SK-N-SH treated with all-trans-retinoic acid at 6 μM for 48 hours (cell line): ENCODE measurements at regions not wholly inside any gene's neighbourhood (a gene's known extent, or its start where the extent isn't known, plus 50 kb on each side); places are given as distances from the start of the nearest gene placed in this dataset.

Experiments used
- ATAC-seq: fragments of 200-7000 bp; cut with Tn5 transposase; 3 replicates; pipeline ENCODE4 v1.9.1; 2020; ENCODE audit warnings: mild to moderate bottlenecking, moderate library complexity
- ARNTL ChIP-seq: fragments of 450-650 bp; formaldehyde crosslinking; IDR thresholded peaks from 2 replicates; pipeline ENCODE4 v1.5.0; 2020; ENCODE audit warnings: low read depth, mild to moderate bottlenecking, moderate library complexity, borderline replicate concordance
- BACH2 ChIP-seq: fragments of 250-450 bp; sonication (Bioruptor Pico); IDR thresholded peaks from 2 replicates; pipeline ENCODE4 v1.9.0; 2021; ENCODE audit warnings: mild to moderate bottlenecking, borderline replicate concordance
- CREB5 ChIP-seq: fragments of 250-450 bp; sonication (Bioruptor Pico); IDR thresholded peaks from 2 replicates; pipeline ENCODE4 v1.5.1; 2020; ENCODE audit warnings: low read depth, mild to moderate bottlenecking, moderate library complexity
- CSDC2 ChIP-seq: fragments of 250-450 bp; sonication (Bioruptor Pico); IDR thresholded peaks from 2 replicates; pipeline ENCODE4 v1.5.0; 2020; ENCODE audit warnings: mild to moderate bottlenecking, moderate library complexity
- CSRNP3 ChIP-seq: fragments of 250-450 bp; sonication (Bioruptor Pico); IDR thresholded peaks from 2 replicates; pipeline ENCODE4 v1.5.1; 2021; ENCODE audit warnings: mild to moderate bottlenecking, moderate library complexity
- GLIS3 ChIP-seq: fragments of 250-450 bp; sonication (Bioruptor Pico); IDR thresholded peaks from 2 replicates; pipeline ENCODE4 v1.5.0; 2020; ENCODE audit warnings: mild to moderate bottlenecking, moderate library complexity
- ISL1 ChIP-seq: fragments of 250-450 bp; sonication (Bioruptor Pico); IDR thresholded peaks from 2 replicates; pipeline ENCODE4 v2.1.2; 2022; ENCODE audit warnings: mild to moderate bottlenecking, moderate library complexity
- OSR1 ChIP-seq: fragments of 250-450 bp; sonication (Bioruptor Pico); IDR thresholded peaks from 2 replicates; pipeline ENCODE4 v1.8.0; 2022; ENCODE audit warnings: moderate library complexity, mild to moderate bottlenecking, inconsistent platforms
- PATZ1 ChIP-seq: fragments of 250-450 bp; sonication (Bioruptor Pico); IDR thresholded peaks from 2 replicates; pipeline ENCODE4 v1.8.0; 2020; ENCODE audit warnings: mild to moderate bottlenecking, moderate library complexity, borderline replicate concordance
- POU6F1 ChIP-seq: fragments of 250-450 bp; sonication (Bioruptor Pico); IDR thresholded peaks from 2 replicates; pipeline ENCODE4 v1.8.0; 2021; ENCODE audit warnings: low read depth, mild to moderate bottlenecking, moderate library complexity, borderline replicate concordance
- PPARA ChIP-seq: fragments of 250-450 bp; sonication (Bioruptor Pico); IDR thresholded peaks from 2 replicates; pipeline ENCODE4 v1.5.0; 2020; ENCODE audit warnings: mild to moderate bottlenecking, borderline replicate concordance
- RARB ChIP-seq: fragments of 250-450 bp; sonication (Bioruptor Pico); IDR thresholded peaks from 2 replicates; pipeline ENCODE4 v1.8.0; 2021; ENCODE audit warnings: mild to moderate bottlenecking, moderate library complexity
- SNAI2 ChIP-seq: fragments of 250-450 bp; sonication (Bioruptor Pico); IDR thresholded peaks from 2 replicates; pipeline ENCODE4 v1.5.0; 2020; ENCODE audit warnings: mild to moderate bottlenecking, moderate library complexity
- TCF4 ChIP-seq: fragments of 250-450 bp; sonication (Bioruptor Pico); IDR thresholded peaks from 2 replicates; pipeline ENCODE4 v1.8.0; 2021; ENCODE audit warnings: mild to moderate bottlenecking, moderate library complexity, borderline replicate concordance
- TOX ChIP-seq: fragments of 250-450 bp; sonication (Bioruptor Pico); IDR thresholded peaks from 2 replicates; pipeline ENCODE4 v1.8.0; 2021; ENCODE audit warnings: mild to moderate bottlenecking, moderate library complexity, borderline replicate concordance
- TSHZ2 ChIP-seq: fragments of 250-450 bp; sonication (Bioruptor Pico); IDR thresholded peaks from 2 replicates; pipeline ENCODE4 v1.5.0; 2020; ENCODE audit warnings: mild to moderate bottlenecking, moderate library complexity
- ZFP30 ChIP-seq: fragments of 450-650 bp; formaldehyde crosslinking; IDR thresholded peaks from 2 replicates; pipeline ENCODE4 v1.5.0; 2022; ENCODE audit warnings: mild to moderate bottlenecking, moderate library complexity
- ZNF70 ChIP-seq: fragments of 450-650 bp; formaldehyde crosslinking; IDR thresholded peaks from 2 replicates; pipeline ENCODE4 v1.5.0; 2020; ENCODE audit warnings: mild to moderate bottlenecking, moderate library complexity

- ATAC-seq, result no peak
- TF ChIP-seq PPARA, result no peak
- no peak for TF ChIP-seq SNAI2 (CRISPR knock-in tag)
- TF ChIP-seq CSRNP3 (CRISPR knock-in tag), result no peak
- no peak for TF ChIP-seq GLIS3 (CRISPR knock-in tag)
- no peak for TF ChIP-seq ISL1 (CRISPR knock-in tag)
- TF ChIP-seq ARNTL (CRISPR knock-in tag), result no peak
- TF ChIP-seq ZFP30 (CRISPR knock-in tag), result no peak
- TF ChIP-seq BACH2 (CRISPR knock-in tag), result no peak
- TF ChIP-seq, all 23 proteins: peak for 0
These were observed 327.5 kb upstream of the PROK2 start for GRCh38 chr3:72112435-72112834.

GRCh38 chr3:72111265-72112205, 326.6 kb upstream of the PROK2 start:
- no peak for TF ChIP-seq CSDC2 (CRISPR knock-in tag)
- TF ChIP-seq ARNTL (CRISPR knock-in tag), result no peak
- no peak for TF ChIP-seq CREB5 (CRISPR knock-in tag)
- no peak for TF ChIP-seq ISL1 (CRISPR knock-in tag)
- no peak for TF ChIP-seq PATZ1 (CRISPR knock-in tag)
- TF ChIP-seq GLIS3 (CRISPR knock-in tag), result no peak
- TF ChIP-seq SNAI2 (CRISPR knock-in tag), result no peak
- TF ChIP-seq POU6F1 (CRISPR knock-in tag), result no peak
- no peak for TF ChIP-seq PPARA
- no peak for TF ChIP-seq ZNF70 (CRISPR knock-in tag)
- TF ChIP-seq TOX (CRISPR knock-in tag), result no peak
- TF ChIP-seq TSHZ2 (CRISPR knock-in tag), result no peak
- TF ChIP-seq OSR1 (CRISPR knock-in tag), result no peak
- TF ChIP-seq RARB (CRISPR knock-in tag), result no peak
- TF ChIP-seq TCF4 (CRISPR knock-in tag), result no peak
- TF ChIP-seq CSRNP3 (CRISPR knock-in tag), result no peak
- no peak for ATAC-seq
